Activated CD4-positive, alpha-beta T cell treated with anti-CD3 and anti-CD28 coated beads, Interleukin-2, amount 50 U/mL, for 16 hours (primary cell): ENCODE measurements at regions not wholly inside any gene's neighbourhood (a gene's known extent, or its start where the extent isn't known, plus 50 kb on each side); places are given as distances from the start of the nearest gene placed in this dataset.
"Not testable (repeated sequence)": the region's sequence is repeated elsewhere in the genome, so short reads cannot be mapped to it uniquely, and the experiment has no call there.

Source experiments
- DNase-seq: peaks from one replicate; pipeline ENCODE4 v3.0.0-alpha.2; 2020

GRCh38 chr5:2001300-2001699, 118.6 kb upstream of the IRX4 start:
- no peak for DNase-seq

DNA sequence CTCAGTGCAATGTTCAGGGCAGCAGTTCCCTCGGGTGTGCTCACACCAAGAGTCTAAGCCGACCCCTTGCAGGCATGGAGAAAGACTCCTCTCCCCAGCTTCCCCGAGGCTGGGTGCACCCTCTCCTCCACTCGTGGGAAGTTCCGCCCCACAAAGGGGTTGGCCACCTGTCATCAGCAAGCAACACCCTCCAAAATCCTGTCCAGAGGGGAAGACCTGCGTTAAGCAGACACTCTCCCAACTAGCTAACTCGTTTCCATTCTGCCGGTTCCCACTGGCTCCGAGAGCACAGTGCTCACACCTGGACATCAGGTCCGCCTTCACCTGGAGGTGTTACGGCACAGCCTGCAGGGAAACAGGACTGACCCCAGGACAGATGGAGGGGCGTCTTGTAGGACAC, 117.9 kb upstream of the IRX4 start:
- DNase-seq: no peak

GRCh38 chr5:1999794-2000193, 117.1 kb upstream of the IRX4 start:
- no peak for DNase-seq

DNA sequence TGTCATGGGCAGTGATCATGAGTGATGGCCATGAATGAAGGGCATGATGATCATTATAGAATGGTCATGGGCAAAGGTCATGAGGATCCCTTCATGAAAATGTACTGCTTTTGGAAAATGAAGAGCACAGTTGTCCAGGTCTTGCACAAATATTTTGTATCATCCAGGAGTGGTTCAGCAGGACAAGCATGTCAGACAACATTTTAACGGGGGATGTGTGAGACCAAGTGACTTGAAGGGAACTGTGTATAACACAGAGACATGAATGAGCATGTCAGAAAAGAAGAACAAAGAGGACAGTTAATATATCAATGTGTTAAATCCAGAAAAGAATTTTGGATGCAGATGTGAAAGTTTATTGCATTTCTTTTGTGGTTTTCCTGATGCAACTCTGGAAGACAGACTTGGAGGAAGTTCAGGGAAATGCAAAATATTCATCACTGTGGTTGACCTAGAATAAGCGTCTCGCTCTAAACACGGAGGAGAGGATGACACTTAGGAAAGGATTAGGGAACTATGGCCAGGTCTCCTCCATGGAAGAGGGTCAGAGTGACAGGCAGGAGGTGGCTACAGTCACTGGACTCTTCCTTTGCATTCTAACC, 116.1 kb upstream of the IRX4 start:
- DNase-seq: no peak

- no peak for DNase-seq
These were observed 115.6 kb upstream of the IRX4 start for GRCh38 chr5:1998348-1998669.

- no peak for DNase-seq
These were observed 115.1 kb upstream of the IRX4 start for GRCh38 chr5:1997640-1998347.

DNA sequence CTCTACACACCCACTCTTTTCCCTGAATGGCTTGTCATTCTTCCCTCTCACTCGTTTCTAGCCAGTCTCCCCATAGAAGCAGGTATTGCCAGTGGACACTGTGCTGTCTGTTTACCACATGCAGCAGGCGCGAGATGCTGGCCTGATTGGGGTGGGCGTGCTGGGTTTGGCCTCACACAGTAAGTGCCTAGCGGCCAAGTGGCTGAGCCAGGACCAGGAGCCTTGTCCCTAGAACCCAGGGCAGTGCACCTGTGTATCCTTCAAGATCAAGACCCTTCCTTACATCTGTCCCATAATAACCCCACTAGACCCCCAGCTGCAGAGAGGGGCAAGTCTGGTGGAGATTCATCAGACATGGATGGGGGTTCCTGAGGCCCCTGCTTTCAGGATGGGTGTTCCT, 112.8 kb upstream of the IRX4 start:
- no peak for DNase-seq

DNA sequence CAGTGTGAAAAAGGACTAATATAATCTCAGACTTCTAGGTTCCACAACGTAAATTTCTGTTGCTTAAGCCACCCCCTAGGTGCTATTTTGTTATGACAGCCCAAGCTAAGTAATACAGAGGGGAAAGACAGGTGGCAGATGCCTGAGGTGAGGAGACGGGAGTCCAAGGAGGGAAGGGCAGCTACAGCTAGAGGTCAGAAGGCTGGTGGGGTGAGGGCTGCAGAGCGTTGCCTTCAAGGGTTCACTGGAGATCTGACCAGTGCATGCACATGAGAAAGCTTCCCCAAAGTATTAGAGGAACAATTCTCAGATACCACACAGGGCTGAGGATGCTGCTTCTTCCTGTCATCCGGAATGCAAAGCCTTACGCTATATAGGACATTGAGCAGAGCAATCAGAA, 104.7 kb upstream of the IRX4 start:
- DNase-seq: no peak

DNA sequence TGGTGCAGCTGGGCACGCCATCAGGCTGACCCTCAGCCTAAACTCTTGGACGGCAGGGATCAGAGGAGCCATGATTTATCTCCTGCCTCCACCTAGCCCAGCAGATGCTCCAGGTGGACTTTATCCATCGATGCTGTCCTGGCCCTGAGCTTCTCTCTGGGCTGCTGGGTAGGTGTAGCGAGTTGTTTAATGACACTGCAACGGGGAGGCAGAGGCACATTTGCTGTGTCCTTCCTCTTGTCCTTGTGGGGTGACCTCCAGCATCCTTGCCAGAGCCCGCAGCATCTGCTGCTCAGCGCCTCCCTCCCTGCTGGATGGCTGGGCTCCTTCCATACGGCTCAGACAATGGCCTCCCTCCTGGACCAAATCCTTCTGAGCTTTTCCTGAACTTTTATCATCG, 103.1 kb upstream of the IRX4 start:
- no peak for DNase-seq

GRCh38 chr5:1983919-1984695, 101.4 kb upstream of the IRX4 start:
- DNase-seq: no peak

DNA sequence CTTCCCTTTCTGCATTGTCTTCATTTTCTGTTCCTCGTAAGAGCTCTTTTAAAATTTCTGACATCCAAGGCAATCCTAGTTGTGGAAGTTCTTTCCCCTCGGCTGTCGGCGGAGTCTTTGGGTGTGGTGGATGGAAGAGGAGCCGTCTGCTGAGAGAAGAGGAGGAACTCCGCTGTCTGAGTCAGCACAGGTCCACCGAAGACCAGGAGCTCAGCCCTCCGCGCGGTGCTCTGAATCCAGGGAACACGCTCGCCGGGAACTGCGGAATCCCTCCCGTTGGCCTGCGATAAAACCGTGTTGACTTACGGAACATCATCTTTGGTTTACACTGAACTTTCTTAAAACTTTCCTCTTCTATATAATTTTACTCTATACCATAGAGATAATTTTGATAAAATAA, 100.7 kb upstream of the IRX4 start:
- DNase-seq: no peak

DNA sequence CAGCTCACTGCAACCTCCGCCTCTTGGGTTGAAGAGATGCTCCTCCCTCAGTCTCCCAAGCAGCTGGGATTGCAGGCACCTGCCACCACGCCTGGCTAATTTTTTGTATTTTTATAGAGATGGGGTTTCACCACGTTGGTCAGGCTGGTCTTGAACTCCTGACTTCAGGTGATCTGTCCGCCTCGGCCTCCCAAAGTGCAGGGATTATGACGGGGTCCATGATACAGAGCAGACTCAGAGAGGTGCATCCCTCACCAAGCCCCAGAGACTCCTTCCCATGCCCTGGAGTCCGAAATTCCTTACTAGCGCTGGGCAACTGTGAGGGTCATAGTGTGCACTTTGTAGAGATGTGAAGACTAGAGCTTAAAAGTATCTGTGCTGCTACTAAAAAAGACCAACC, 99.8 kb upstream of the IRX4 start:
- DNase-seq: not testable (repeated sequence)

DNA sequence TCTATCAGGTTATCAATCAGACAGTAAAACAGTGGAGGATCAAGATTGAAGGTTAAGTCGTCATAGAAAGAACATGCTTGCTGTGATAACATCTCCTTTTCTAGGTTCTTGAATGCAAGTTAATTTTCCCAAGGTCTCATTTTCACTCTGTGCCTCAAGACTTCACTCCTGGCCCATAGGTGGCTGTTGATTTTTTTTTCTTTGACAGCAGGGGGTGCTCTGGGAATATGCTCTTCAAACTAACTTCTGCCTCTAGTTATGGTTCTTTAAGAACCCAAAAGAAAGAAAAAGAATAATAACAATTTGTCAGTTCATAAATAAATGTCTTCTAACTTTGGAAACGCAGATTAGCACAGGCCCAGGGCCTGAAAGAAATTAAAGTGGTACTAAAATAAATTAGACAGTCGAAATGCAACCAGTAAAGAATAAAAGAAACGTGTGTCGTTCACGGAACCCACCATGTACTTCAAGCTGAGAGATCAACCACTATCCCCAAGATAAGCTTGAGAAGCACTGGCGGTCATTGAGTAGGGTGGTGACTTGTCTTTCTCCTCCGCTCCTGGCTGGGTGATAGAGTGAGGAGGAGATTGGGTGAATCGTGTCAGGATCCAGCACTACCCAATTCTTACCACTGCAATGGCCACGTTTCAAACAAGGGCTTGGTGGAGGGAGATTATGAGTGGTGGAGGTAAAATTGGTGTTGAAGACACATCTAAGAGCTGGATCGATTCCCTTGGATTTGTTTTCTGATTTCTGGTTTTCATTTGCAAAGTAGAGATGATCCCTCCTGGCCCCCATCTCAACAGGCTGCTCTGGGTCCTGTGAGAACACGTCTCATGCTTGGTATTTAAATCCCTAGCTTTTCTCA, 93.4 kb upstream of the IRX4 start:
- no peak for DNase-seq

- DNase-seq: no peak
These were observed 92.6 kb upstream of the IRX4 start for GRCh38 chr5:1975406-1975715.

DNA sequence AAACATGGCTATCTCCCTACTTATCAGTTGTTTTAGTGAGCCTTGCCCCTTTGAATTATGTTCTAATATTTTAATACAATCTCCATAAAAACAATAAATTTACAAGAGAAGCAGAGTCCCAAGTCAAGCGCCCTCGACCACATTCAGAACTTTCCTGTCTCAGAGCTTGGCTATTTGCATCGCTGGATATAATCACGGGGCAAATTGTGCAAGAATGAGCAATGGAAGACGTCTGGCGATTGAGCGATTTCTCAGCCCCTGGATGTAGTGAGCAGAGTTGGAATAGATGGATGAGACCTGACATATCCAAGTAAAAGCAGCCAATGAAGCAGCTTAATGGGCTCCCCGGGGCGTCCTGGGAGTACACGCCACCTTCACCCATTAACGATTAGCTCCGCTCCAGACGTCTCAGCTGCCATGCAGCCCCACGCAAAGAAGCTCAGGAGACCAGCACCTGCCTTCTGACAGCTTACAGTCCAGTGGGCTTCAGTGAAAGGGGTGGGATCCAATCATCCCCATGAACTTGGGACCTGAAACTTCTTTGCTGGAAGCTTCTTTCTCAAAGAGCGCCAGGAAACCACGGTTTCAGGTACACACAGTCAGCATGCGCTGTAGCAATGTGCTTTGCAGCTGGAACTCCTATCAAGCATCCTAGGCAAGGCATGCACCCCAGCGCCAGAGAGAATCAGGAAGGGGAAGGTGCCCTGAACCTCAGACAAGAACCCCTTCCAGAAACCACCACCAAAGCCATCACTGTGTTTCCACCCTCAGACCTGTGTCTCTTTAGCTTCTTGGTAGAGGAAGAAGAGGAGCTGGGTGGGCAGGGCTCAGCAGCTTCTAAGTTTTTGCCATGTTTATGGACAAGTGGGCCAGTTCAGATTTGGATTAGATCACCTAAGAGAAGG, 92.0 kb upstream of the IRX4 start:
- no peak for DNase-seq

- no peak for DNase-seq
These were observed 91.4 kb upstream of the IRX4 start for GRCh38 chr5:1974081-1974480.

DNA sequence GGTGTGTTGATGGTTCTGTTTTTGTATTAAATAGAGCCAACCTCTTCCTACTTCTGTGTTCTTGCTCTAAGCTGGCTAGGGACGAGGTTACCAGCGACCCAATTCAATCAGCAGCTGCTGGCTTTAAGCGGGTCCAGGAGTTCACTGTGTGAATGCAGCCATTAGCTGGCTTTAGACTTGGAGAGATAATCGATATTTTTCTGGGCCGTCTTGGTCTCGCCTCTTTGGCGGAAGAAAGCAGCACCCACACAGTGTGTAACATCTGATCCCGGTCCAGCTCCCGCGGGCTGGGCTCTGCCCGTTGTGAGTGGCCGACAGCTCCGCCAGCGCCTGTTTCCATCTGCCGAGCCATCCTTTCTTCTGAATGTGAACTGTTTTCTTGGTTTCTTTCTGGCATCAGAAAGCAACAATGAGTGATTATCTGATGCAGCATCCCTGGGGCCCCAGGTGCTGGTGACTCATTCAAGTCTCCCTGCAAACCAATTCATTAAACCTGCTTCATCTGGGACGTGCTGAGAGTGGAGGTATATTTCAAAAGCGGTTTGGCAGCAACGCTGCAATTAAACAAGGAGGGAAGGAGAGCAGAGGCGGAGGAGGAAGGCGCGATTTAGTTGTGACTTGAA, 90.8 kb upstream of the IRX4 start:
- DNase-seq: no peak

- DNase-seq: no peak
These were observed 89.2 kb upstream of the IRX4 start for GRCh38 chr5:1971944-1972343.

DNA sequence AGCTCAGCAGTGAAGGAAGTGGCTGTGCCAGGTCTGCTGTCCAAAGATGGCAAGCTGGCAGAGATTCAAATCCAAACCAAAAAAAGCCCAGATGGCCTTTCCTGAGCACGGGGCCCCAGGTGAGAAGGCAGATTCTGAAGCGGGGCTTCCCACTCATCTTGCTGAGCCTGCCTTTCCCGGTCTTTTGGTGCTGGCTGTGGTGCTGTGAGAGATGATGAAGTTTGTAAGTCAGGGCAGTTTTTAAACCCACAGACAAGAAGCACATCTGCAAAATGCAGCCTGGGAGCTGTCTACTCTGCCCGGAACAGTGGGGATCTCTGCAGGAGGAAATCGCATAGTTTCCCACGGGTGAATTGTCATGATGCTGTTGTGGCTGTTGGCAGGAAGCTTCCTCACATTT, 85.0 kb upstream of the IRX4 start:
- DNase-seq: no peak

- no peak for DNase-seq
These were observed 83.7 kb upstream of the IRX4 start for GRCh38 chr5:1966461-1966860.

GRCh38 chr5:1965925-1966324, 83.2 kb upstream of the IRX4 start:
- no peak for DNase-seq

DNA sequence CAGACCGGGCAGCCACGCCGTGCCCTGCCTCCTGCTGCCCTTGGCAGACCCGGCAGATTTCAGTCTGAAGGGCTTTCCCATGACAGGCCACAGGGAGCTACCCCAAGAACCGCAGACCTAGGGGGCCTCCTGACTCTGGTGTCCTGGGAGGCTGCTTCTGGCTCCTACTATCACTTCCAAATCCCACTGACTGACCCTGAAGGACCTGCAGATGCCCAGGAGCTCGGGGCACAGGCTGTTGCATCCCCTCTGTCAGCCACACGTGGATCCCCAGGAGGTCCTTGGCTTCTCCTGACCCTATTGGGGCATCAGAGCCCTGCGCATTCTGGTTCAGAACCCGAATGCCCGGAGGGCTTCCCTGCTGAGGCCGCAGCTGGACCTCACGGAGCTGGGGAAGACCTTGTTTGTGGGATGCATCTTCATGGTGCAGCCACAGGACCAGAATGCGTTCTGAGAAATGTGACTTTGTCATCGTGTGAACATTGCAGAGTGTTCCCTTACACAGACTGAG, 81.3 kb upstream of the IRX4 start:
- no peak for DNase-seq
